Smooth muscle cell (in vitro differentiated cells): ENCODE measurements at regions not wholly inside any gene's neighbourhood (a gene's known extent, or its start where the extent isn't known, plus 50 kb on each side); places are given as distances from the start of the nearest gene placed in this dataset.

Experiments used
- DNase-seq: peaks from one replicate; lab custom pipeline; 2025; ENCODE audit not compliant: unreplicated experiment; lab: John Stamatoyannopoulos, UW
- H2AFZ ChIP-seq: fragments of 200-600 bp; sonication (generic); 2 replicates; pipeline ENCODE4 v1.6.0; 2016; ENCODE audit warnings: antibody characterized with exemption, low read depth, mild to moderate bottlenecking
- H3F3A ChIP-seq: fragments of 200-600 bp; sonication (generic); 2 replicates; pipeline ENCODE4 v1.6.0; 2017; ENCODE audit warnings: antibody characterized with exemption, low read depth
- H3K27ac ChIP-seq: fragments of 200-600 bp; sonication (generic); 2 replicates; pipeline ENCODE4 v1.5.1; 2016; ENCODE audit warnings: low read depth, mild to moderate bottlenecking
- H3K27me3 ChIP-seq: fragments of 200-600 bp; sonication (generic); 2 replicates; pipeline ENCODE4 v1.6.1; 2016; ENCODE audit warnings: low read depth, mild to moderate bottlenecking
- H3K36me3 ChIP-seq: fragments of 200-600 bp; sonication (generic); 2 replicates; pipeline ENCODE4 v1.5.1; 2016; ENCODE audit warnings: low read depth
- H3K4me1 ChIP-seq: fragments of 200-600 bp; sonication (generic); 2 replicates; pipeline ENCODE4 v1.5.1; 2016; ENCODE audit warnings: low read depth
- H3K4me2 ChIP-seq: fragments of 200-600 bp; sonication (generic); 2 replicates; pipeline ENCODE4 v1.6.0; 2016; ENCODE audit warnings: mild to moderate bottlenecking
- H3K4me3 ChIP-seq: fragments of 200-600 bp; sonication (generic); 2 replicates; pipeline ENCODE4 v1.5.1; 2016; ENCODE audit warnings: mild to moderate bottlenecking
- H3K79me2 ChIP-seq: fragments of 200-600 bp; sonication (generic); 2 replicates; pipeline ENCODE4 v1.6.0; 2016; ENCODE audit warnings: low read depth, mild to moderate bottlenecking
- H3K9ac ChIP-seq: fragments of 200-600 bp; sonication (generic); 2 replicates; pipeline ENCODE4 v1.6.0; 2016; ENCODE audit warnings: low read depth
- H3K9me3 ChIP-seq: fragments of 200-600 bp; sonication (generic); replicated peaks from 2 replicates; pipeline ENCODE4 v1.5.1; 2016; ENCODE audit warnings: low read depth
- H4K20me1 ChIP-seq: fragments of 200-600 bp; sonication (generic); 2 replicates; pipeline ENCODE4 v1.6.0; 2016; ENCODE audit warnings: low read depth
- WGBS: methylation state at CpG from one replicate; pipeline ENCODE4 v1.1.7; 2016; ENCODE audit warnings: low lambda C conversion rate; 5-methylcytosine and 5-hydroxymethylcytosine counted together
- TF ChIP-seq, protein P1 (sequence below): fragments of 200-600 bp; sonication (generic); IDR thresholded peaks from 2 replicates; pipeline ENCODE4 v1.5.1; 2017; ENCODE audit warnings: borderline replicate concordance, mild to moderate bottlenecking, antibody characterized with exemption; ENCODE audit not compliant: insufficient read depth, poor library complexity, severe bottlenecking

DNA sequence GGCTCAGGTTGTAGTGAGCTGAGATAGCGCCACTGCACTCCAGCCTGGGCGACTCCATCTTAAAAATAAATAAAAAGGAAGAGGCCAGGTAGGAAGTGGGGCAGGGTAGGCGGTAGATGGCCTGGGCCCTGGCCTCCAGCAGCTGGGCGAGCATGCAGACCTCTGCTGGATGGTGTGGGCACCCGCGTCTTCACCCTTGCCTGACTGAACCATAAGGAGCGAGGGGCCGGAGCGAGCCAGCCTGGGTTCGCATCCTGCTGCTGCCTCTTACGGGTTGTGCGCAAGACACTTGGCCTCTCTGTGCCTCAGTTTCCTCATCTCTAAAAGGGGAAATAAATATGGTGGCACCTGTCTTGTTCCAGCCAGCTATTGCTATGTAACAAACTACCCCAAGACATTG, 146.1 kb upstream of the GSE1 start:
- no peak overlapping the region for H3K27ac ChIP-seq
- H3K9ac ChIP-seq, result no peak overlapping the region
- H3K4me3 ChIP-seq, result no peak overlapping the region
- no peak for DNase-seq
- no peak overlapping the region for H2AFZ ChIP-seq
- 96% methylated on average over 12 of the region's 12 CpGs for WGBS
- no peaks in the 10 kb centered on the region for H3K36me3 ChIP-seq
- H3K27me3 ChIP-seq, result no peaks in the 10 kb centered on the region
- no peaks in the 10 kb centered on the region for H3F3A ChIP-seq
- H3K4me1 ChIP-seq, result peaks cover 22% of the 10 kb centered on the region
- H3K9me3 ChIP-seq, result no peaks in the 10 kb centered on the region
- TF ChIP-seq, protein P1, sequence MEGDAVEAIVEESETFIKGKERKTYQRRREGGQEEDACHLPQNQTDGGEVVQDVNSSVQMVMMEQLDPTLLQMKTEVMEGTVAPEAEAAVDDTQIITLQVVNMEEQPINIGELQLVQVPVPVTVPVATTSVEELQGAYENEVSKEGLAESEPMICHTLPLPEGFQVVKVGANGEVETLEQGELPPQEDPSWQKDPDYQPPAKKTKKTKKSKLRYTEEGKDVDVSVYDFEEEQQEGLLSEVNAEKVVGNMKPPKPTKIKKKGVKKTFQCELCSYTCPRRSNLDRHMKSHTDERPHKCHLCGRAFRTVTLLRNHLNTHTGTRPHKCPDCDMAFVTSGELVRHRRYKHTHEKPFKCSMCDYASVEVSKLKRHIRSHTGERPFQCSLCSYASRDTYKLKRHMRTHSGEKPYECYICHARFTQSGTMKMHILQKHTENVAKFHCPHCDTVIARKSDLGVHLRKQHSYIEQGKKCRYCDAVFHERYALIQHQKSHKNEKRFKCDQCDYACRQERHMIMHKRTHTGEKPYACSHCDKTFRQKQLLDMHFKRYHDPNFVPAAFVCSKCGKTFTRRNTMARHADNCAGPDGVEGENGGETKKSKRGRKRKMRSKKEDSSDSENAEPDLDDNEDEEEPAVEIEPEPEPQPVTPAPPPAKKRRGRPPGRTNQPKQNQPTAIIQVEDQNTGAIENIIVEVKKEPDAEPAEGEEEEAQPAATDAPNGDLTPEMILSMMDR, result no peak
- peaks cover 95% of the 10 kb centered on the region for H4K20me1 ChIP-seq
- no peak overlapping the region for H3K4me2 ChIP-seq
- H3K79me2 ChIP-seq, result no peaks in the 10 kb centered on the region

DNA sequence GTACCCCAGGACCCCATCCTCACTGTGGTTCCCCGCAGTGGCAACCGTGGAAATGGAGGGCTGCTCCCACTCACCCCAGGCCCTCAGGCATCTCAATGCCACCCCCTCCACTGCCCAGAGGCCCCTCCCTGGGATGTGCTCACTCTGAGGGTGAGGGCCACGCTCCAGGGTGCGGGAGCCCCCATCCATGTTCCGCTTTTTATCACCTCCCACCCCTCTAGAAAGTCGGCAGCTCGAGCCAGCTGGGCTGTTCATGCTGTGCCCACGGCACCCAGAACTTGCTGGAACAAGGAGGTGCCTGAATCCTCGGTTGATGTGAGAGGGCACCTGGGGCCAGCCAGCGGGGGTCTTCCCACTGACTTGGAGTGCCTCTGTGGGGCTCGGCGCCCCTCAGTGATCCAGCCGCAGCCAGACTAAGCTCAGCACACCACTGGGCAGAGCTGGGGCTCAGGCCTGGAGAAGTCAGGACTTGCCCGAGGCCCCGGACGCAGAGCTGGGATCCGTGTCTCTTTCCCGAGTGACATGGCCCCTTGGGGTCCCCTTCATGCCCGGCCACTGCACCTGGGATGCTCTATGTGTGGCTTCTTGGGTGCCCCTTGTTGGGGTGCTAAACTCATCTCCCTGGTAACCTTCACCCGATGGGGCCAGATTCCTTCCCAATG, 143.1 kb upstream of the GSE1 start:
- Histone ChIP-seq H3K4me2 (no peak overlapping the region), H2AFZ (no peak overlapping the region), H3F3A (peaks cover 15% of the 10 kb centered on the region), H3K9me3 (no peaks in the 10 kb centered on the region), H3K36me3 (no peaks in the 10 kb centered on the region), H4K20me1 (peaks cover 95% of the 10 kb centered on the region), H3K4me3 (no peak overlapping the region), H3K79me2 (no peaks in the 10 kb centered on the region), H3K27ac (no peak overlapping the region), H3K4me1 (peaks cover 28% of the 10 kb centered on the region), H3K9ac (no peak overlapping the region), H3K27me3 (no peaks in the 10 kb centered on the region)
- WGBS, result 84% methylated on average over 20 of the region's 20 CpGs
- no peak for DNase-seq
- TF ChIP-seq, protein P1, result no peak

DNA sequence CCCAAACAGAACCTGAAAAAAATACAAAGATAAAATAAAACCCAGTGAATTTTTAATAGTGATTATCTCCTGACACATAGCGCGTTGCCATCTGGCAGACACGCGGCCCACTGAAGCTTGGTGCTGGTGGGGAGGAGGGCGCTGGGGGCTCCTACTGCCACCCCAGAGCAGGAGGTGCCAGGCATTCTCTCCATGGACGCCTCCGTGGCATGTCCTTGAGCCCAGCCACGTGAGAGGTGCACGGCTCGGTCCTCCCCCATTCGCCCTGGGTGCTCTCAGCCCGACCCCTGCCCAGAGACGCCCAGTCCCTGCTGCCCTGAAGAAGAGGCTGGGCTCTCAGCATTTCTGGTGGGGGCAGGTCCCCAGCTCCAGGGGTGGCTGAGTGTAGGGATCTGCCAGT, 142.2 kb upstream of the GSE1 start:
- H3K4me1 ChIP-seq, result peaks cover 30% of the 10 kb centered on the region
- H4K20me1 ChIP-seq, result peaks cover 95% of the 10 kb centered on the region
- H3K9me3 ChIP-seq, result no peaks in the 10 kb centered on the region
- no peak overlapping the region for H3K4me3 ChIP-seq
- no peaks in the 10 kb centered on the region for H3K27me3 ChIP-seq
- TF ChIP-seq, protein P1, result no peak
- no peak overlapping the region for H3K27ac ChIP-seq
- no peak overlapping the region for H3K4me2 ChIP-seq
- H3K9ac ChIP-seq, result no peak overlapping the region
- WGBS, result 87% methylated on average over 13 of the region's 13 CpGs
- H3K36me3 ChIP-seq, result no peaks in the 10 kb centered on the region
- no peak overlapping the region for H2AFZ ChIP-seq
- peaks cover 21% of the 10 kb centered on the region for H3F3A ChIP-seq
- no peaks in the 10 kb centered on the region for H3K79me2 ChIP-seq
- DNase-seq, result no peak
